Heart right ventricle (tissue), 16 donors: ENCODE measurements at regions not wholly inside any gene's neighbourhood (a gene's known extent, or its start where the extent isn't known, plus 50 kb on each side); places are given as distances from the start of the nearest gene placed in this dataset.
"Not testable (repeated sequence)": the region's sequence is repeated elsewhere in the genome, so short reads cannot be mapped to it uniquely, and the experiment has no call there.

Experiments used
- ATAC-seq, 8 donors: fragments of 200-7000 bp; cut with Tn5 transposase; one replicate each; pipeline ENCODE4 v1.9.1; 2020; ENCODE audit warnings: mild to moderate bottlenecking in 8 of 8, moderate library complexity in 8 of 8, moderate number of reproducible peaks in 1 of 8
- DNase-seq, 2 donors: peaks; one replicate each; pipeline ENCODE4 v3.0.0-alpha.2; 2020
- H3K27ac ChIP-seq, 10 donors: fragments of 200-600 bp; sonication (generic) in 2 of 10; one replicate each; pipeline versions ENCODE4 v1.5.0 to v1.8.0; 2020 to 2022; ENCODE audit warnings: mild to moderate bottlenecking in 3 of 10
- H3K27me3 ChIP-seq, 7 donors: fragments of 200-600 bp; one replicate each; pipeline ENCODE4 v1.8.0; 2021 to 2022; ENCODE audit warnings: mild to moderate bottlenecking in 2 of 7
- H3K36me3 ChIP-seq, 9 donors: fragments of 200-600 bp; sonication (generic) in 1 of 9; one replicate each; pipeline versions ENCODE4 v1.5.0 to v1.8.0; 2020 to 2022; ENCODE audit warnings: mild to moderate bottlenecking in 2 of 9
- H3K4me1 ChIP-seq, 9 donors: fragments of 200-600 bp; sonication (generic) in 1 of 9; one replicate each; pipeline versions ENCODE4 v1.5.0 to v1.8.0; 2020 to 2022; ENCODE audit warnings: mild to moderate bottlenecking in 4 of 9
- H3K4me3 ChIP-seq, 10 donors: fragments of 200-600 bp; sonication (generic) in 2 of 10; one replicate each; pipeline versions ENCODE4 v1.5.0 to v1.8.0; 2020 to 2022; ENCODE audit warnings: mild to moderate bottlenecking in 7 of 10, moderate library complexity in 2 of 10
- H3K9me3 ChIP-seq, 11 donors: fragments of 200-600 bp in 10 of 11; sonication (generic) in 2 of 11; one replicate each; pipeline versions ENCODE4 v1.5.0 to v1.8.0; 2013 to 2022; ENCODE audit warnings: mild to moderate bottlenecking in 2 of 11, control low read depth in 1 of 11, moderate library complexity in 1 of 11
- WGBS, 2 donors: extraction: QIAGEN DNeasy Blood & Tissue Kit; methylation state at CpG; one replicate each; pipeline ENCODE4 v1.1.7; 2013; ENCODE audit warnings: inconsistent platforms in 1 of 2; 5-methylcytosine and 5-hydroxymethylcytosine counted together
- intact Hi-C, 10 donors: fragments of 100-400 bp; cut with DNase I; formaldehyde crosslinking; loops; one replicate each; pipeline versions ENCODE4 v1.11.1 to v1.14.2; 2022
- TF ChIP-seq, protein P1 (sequence below), 9 donors: fragments of 200-600 bp; sonication (generic) in 2 of 9; IDR thresholded peaks; one replicate each; pipeline versions ENCODE4 v1.5.0 to v1.8.0; 2021 to 2022; ENCODE audit warnings: antibody characterized with exemption in 9 of 9, mild to moderate bottlenecking in 5 of 9, moderate library complexity in 1 of 9
- donor health status: Arrhythmogenic right ventricular cardiomyopathy.
- donor health status: ischemic (EF 13 %, LVEDD 7.1; RV severe dilation, severe dysfunction).
- donor health status: healthy with polysubstance abuse.
- donor health status: DM: no; HTN: yes; CAD: no.
- donor health status: DM: no; HTN: no; CAD: no.
- donor health status: ischemic (EF 25% LVEDD 6.9; RV normal size, moderate dysfunction).
- donor health status: ischemic (EF 25% LVEDD 5.7; RV mildly dilated, moderate dysfunction).
- donor health status: healthy.
- donor health status: DM: yes; HTN: yes; CAD: no.
- donor health status: Ischemic cardiomyopathy.
- donor health status: ischemic (EF 35%, LVEDD 5.7; RV mildly dilated, moderate dysfunction).
- donor health status: nonischemic (EF 11% LVEDD 7.7; RV severe dilation, severe dysfunction).
- donor health status: DM: yes; HTN: yes; CAD: no.
- donor health status: PGD.
- donor health status: ischemic (EF 29% LVEDD 5.4; RV normal size, mild dysfunction).
- donor health status: nonischemic (EF 23%, LVEDD 6.1; RV moderate dilation, normal function).

DNA sequence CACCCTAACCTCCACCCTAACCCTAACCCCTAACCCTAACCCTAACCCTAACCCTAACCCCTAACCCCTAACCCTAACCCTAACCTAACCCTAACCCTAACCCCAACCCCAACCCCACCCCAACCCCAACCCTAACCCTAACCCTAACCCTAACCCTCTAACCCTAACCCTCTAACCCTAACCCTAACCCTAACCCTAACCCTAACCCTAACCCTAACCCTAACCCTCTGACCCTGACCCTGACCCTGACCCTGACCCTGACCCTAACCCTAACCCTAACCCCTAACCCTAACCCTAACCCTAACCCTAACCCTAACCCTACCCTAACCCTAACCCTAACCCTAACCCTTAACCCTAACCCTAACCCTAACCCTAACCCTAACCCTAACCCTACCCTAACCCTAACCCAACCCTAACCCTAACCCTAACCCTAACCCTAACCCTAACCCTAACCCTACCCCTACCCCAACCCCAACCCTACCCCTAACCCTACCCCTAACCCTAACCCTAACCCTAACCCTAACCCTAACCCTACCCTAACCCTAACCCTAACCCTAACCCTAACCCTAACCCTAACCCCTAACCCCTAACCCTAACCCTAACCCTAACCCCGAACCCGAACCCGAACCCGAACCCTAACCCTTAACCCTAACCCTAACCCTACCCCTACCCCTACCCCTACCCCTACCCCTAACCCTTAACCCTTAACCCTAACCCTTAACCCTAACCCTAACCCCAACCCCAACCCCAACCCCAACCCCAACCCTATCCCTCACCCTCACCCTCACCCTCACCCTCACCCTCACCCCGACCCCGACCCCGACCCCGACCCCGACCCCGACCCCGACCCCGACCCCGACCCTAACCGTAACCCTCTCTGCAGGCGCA is 186.2 kb upstream of the CHL1 start:
- H3K9me3 ChIP-seq, H3K27me3 ChIP-seq, H3K4me1 ChIP-seq, H3K36me3 ChIP-seq, H3K4me3 ChIP-seq, intact Hi-C loops, H3K27ac ChIP-seq, DNase-seq: not testable (repeated sequence)
- WGBS, 2 donors: 14% methylated on average over 11 of the region's 15 CpGs; no CpG with 5 or more reads in 1 of the 2 donors
- peak in 2 of 8 donors; percentile 44 to 60 for ATAC-seq

DNA sequence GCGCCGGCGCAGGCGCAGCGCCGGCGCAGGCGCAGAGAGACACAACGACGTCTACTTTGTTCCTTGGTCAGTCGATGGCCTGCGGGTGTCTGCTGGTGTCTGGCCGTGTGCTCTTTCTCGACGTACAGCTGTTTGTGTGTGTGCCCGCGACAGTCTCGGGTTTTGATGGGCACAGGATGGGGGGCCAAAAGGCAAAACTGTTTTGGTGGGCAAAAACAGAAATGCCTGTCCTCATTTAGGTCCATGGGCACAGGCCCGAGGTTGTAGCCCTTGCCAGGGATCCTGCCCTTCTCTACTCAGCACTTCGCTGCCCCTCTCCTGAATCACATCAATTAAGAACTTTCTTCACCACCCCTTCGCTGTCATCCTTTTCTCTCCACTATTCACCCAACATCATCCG is 184.8 kb upstream of the CHL1 start:
- Histone ChIP-seq H3K9me3 (peaks cover 0 to 2% (median 0%) of the 10 kb centered on the region in 11 donors), H3K27ac (no peak overlapping the region), H3K4me3 (no peak overlapping the region), H3K27me3 (no peaks in the 10 kb centered on the region), H3K36me3 (no peaks in the 10 kb centered on the region), H3K4me1 (no peaks in the 10 kb centered on the region)
- intact Hi-C loops: no loop called here
- 47 to 68% methylated on average over 14 to 18 of the region's 22 CpGs for WGBS, 2 donors
- ATAC-seq (peak in 4 of 8 donors; percentile 38 to 86 (median 70)), DNase-seq (no peak)
- TF ChIP-seq, protein P1, sequence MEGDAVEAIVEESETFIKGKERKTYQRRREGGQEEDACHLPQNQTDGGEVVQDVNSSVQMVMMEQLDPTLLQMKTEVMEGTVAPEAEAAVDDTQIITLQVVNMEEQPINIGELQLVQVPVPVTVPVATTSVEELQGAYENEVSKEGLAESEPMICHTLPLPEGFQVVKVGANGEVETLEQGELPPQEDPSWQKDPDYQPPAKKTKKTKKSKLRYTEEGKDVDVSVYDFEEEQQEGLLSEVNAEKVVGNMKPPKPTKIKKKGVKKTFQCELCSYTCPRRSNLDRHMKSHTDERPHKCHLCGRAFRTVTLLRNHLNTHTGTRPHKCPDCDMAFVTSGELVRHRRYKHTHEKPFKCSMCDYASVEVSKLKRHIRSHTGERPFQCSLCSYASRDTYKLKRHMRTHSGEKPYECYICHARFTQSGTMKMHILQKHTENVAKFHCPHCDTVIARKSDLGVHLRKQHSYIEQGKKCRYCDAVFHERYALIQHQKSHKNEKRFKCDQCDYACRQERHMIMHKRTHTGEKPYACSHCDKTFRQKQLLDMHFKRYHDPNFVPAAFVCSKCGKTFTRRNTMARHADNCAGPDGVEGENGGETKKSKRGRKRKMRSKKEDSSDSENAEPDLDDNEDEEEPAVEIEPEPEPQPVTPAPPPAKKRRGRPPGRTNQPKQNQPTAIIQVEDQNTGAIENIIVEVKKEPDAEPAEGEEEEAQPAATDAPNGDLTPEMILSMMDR (IDR thresholded peaks at IDR 0.05): no peak

DNA sequence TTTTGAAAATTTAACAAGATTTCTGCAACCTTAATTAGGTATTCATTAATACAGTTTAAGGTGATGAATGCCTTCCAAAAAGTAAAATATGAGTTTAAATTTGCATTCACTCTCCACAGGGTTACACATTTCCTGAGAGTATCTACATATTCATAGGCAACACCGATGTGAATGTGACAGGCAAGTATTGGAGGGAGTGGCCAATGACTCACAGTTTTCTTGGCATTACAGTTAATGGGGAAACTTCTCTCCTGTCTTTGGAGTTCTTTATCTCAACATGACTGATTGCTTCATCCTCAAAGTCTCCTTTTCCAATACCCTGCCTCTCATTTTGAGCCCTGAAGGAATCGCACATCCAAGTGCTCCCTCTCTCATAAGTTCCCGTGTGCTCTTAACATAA is 181.9 kb upstream of the CHL1 start:
- Histone ChIP-seq H3K4me3 (no peak overlapping the region), H3K9me3 (peaks cover 0 to 2% (median 0%) of the 10 kb centered on the region in 11 donors), H3K27me3 (no peaks in the 10 kb centered on the region), H3K4me1 (no peaks in the 10 kb centered on the region), H3K27ac (no peak overlapping the region), H3K36me3 (no peaks in the 10 kb centered on the region)
- TF ChIP-seq, protein P1 (IDR thresholded peaks at IDR 0.05): no peak
- peak in 1 of 8 donors; percentile 28 for ATAC-seq
- no peak for DNase-seq
- WGBS, 2 donors: 71 to 74% methylated on average over 3 of the region's 3 CpGs
- intact Hi-C loops: no loop called here

DNA sequence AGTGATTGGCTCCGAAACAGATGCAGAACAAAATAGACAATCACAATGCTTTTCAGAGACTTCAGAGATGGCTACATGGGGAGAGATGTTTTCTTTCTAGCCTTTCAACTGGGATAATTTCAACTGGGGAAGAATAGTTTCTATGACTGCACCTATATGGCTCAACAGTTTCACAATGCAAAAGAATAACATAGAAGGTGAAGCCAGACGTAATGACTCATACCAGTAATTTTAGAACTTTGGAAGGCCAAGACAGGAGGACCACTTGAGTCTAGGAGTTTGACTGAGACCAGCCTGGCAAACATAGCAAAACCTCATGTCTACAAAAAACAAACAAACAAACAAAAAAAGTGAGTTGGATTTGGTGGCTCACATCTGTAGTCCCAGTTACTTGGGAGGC is 180.2 kb upstream of the CHL1 start:
- 68 to 71% methylated on average over 2 of the region's 2 CpGs for WGBS, 2 donors
- intact Hi-C loops: no loop called here
- Histone ChIP-seq H3K4me1 (no peaks in the 10 kb centered on the region), H3K9me3 (peaks cover 0 to 2% (median 0%) of the 10 kb centered on the region in 11 donors), H3K36me3 (no peaks in the 10 kb centered on the region), H3K4me3 (no peak overlapping the region), H3K27ac (no peak overlapping the region), H3K27me3 (peaks cover 0 to 3% (median 0%) of the 10 kb centered on the region in 7 donors)
- ATAC-seq: no peak
- TF ChIP-seq, protein P1 (IDR thresholded peaks at IDR 0.05): no peak
- no peak for DNase-seq

DNA sequence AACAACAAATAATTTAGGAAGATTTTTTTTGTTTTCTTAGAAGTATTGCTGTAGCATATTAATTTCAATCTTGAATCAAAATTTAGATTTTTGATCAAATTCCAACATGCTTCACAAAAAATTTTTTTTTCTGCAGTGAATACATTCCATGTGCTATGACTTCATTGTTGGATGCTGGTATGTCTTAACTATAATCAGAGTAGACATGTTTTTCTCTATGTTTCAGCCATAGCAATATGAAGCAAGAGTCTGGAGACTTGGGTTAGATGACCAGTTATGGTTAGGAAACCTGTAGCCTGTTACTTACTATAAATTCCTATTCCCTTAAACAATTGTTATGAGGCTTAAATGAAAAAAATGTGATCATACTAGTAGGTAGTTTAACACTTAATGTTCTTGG is 176.1 kb upstream of the CHL1 start:
- H3K9me3 ChIP-seq: peaks cover 0 to 2% (median 0%) of the 10 kb centered on the region in 11 donors
- H3K27ac ChIP-seq: no peak overlapping the region
- TF ChIP-seq, protein P1 (IDR thresholded peaks at IDR 0.05): no peak
- intact Hi-C loops: no loop called here
- no peak overlapping the region for H3K4me3 ChIP-seq
- no peaks in the 10 kb centered on the region for H3K36me3 ChIP-seq
- peaks cover 0 to 19% (median 0%) of the 10 kb centered on the region in 7 donors for H3K27me3 ChIP-seq
- no peak for DNase-seq
- no peak for ATAC-seq
- H3K4me1 ChIP-seq: no peaks in the 10 kb centered on the region
